ENCODE measurements at regions not wholly inside any gene's neighbourhood (a gene's known extent, or its start where the extent isn't known, plus 50 kb on each side); places are given as distances from the start of the nearest gene placed in this dataset.

GRCh38 chr7:11317766-11318165, 344.1 kb downstream of the PHF14 start:
- H3K36me3 ChIP-seq (ENCODE audit: control insufficient read depth in 2 of 2, insufficient read depth in 2 of 2, low read length in 2 of 2) = no peaks in the 10 kb centered on the region
- H3K27ac ChIP-seq (ENCODE audit: low read depth in 2 of 2, low read length in 2 of 2) = no peak overlapping the region
- H3K4me1 ChIP-seq (ENCODE audit: control insufficient read depth in 2 of 2, insufficient read depth in 2 of 2, low read length in 2 of 2) = no peaks in the 10 kb centered on the region
- no peaks in the 10 kb centered on the region for H3K9me3 ChIP-seq (ENCODE audit: control insufficient read depth in 2 of 2, low read length in 2 of 2)
- H3K4me3 ChIP-seq (ENCODE audit: low read length in 2 of 2) = no peak overlapping the region
- H3K27me3 ChIP-seq (ENCODE audit: control insufficient read depth in 2 of 2, insufficient read depth in 2 of 2, low read length in 2 of 2) = no peaks in the 10 kb centered on the region
- no peak overlapping the region for H3K9ac ChIP-seq (ENCODE audit: low read depth in 1 of 2, low read length in 2 of 2)

- no peaks in the 10 kb centered on the region for H3K36me3 ChIP-seq (ENCODE audit: control insufficient read depth in 2 of 2, insufficient read depth in 2 of 2, low read length in 2 of 2)
- H3K27ac ChIP-seq (ENCODE audit: low read depth in 2 of 2, low read length in 2 of 2) = no peak overlapping the region
- no peak overlapping the region for H3K4me3 ChIP-seq (ENCODE audit: low read length in 2 of 2)
- no peaks in the 10 kb centered on the region for H3K4me1 ChIP-seq (ENCODE audit: control insufficient read depth in 2 of 2, insufficient read depth in 2 of 2, low read length in 2 of 2)
- H3K27me3 ChIP-seq (ENCODE audit: control insufficient read depth in 2 of 2, insufficient read depth in 2 of 2, low read length in 2 of 2) = no peaks in the 10 kb centered on the region
- H3K9ac ChIP-seq (ENCODE audit: low read depth in 1 of 2, low read length in 2 of 2) = no peak overlapping the region
- H3K9me3 ChIP-seq (ENCODE audit: control insufficient read depth in 2 of 2, low read length in 2 of 2) = no peaks in the 10 kb centered on the region
Observed at GRCh38 chr7:11319491-11320274, 346.0 kb downstream of the PHF14 start.
